ACHN (cell line): ENCODE measurements at regions not wholly inside any gene's neighbourhood (a gene's known extent, or its start where the extent isn't known, plus 50 kb on each side); places are given as distances from the start of the nearest gene placed in this dataset.

Experiments
- DNase-seq: peaks from one replicate; pipeline ENCODE4 v3.0.0-alpha.2; 2015
- in situ Hi-C: cut with HindIII; loops from 2 replicates; pipeline ENCODE4 v1.10.0; 2017; ENCODE audit warnings: low sequenced_read_pairs, low pct_ligation_motif_present, low pct_unique_long_range_greater_than_20kb

- in situ Hi-C loops: no loop called here
- no peak for DNase-seq
These were observed 72.5 kb upstream of the TMTC4 start for GRCh38 chr13:100746953-100747683.

GRCh38 chr13:100738176-100738855 is 63.7 kb upstream of the TMTC4 start:
- no peak for DNase-seq
- in situ Hi-C loops: no loop called here

GRCh38 chr13:100735494-100735893 is 60.9 kb upstream of the TMTC4 start:
- in situ Hi-C loops: no loop called here

GRCh38 chr13:100734194-100734720 is 59.7 kb upstream of the TMTC4 start:
- no peak for DNase-seq
- in situ Hi-C loops: no loop called here

More at GRCh38 chr13:100735494-100735893, 60.9 kb upstream of the TMTC4 start:
- DNase-seq: no peak

- no peak for DNase-seq
- in situ Hi-C loops: no loop called here
These were observed 58.7 kb upstream of the TMTC4 start for GRCh38 chr13:100733261-100733660.

- in situ Hi-C loops: no loop called here
- no peak for DNase-seq
These were observed 53.6 kb upstream of the TMTC4 start for GRCh38 chr13:100728201-100728600.

GRCh38 chr13:100725472-100725871 is 50.9 kb upstream of the TMTC4 start:
- DNase-seq: no peak
- in situ Hi-C loops: no loop called here

- in situ Hi-C loops: no loop called here
- no peak for DNase-seq
These were observed 50.0 kb upstream of the TMTC4 start for GRCh38 chr13:100724568-100724967.
